Mucosa of gallbladder (tissue), 1 donor: ENCODE measurements at regions not wholly inside any gene's neighbourhood (a gene's known extent, or its start where the extent isn't known, plus 50 kb on each side); places are given as distances from the start of the nearest gene placed in this dataset.

ENCODE experiments used
- DNase-seq: peaks from one replicate; pipeline ENCODE4 v3.0.0-alpha.2; 2020; ENCODE audit warnings: low spot score
- donor health status: DM: no; HTN: no; CAD: no.

DNA sequence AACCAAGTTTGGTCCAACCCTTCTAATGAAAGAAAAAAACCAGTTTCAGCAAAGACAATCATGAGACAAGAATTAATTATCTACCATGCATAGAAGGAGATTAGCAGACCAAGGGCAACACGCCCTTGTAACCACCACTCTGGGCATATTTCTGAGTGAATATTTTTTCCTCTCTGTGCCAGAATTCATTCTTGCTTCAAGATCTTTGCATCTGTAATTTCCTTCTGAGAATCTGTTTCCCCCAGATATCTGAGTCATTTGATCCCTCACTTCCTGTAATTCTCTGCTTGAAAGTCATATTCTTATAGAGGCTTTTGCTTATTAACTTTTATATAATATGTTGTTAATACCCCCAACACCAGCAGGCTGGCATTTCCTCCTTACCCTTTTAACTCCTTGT is 243.7 kb downstream of the SLC16A7 start:
- no peak for DNase-seq

DNA sequence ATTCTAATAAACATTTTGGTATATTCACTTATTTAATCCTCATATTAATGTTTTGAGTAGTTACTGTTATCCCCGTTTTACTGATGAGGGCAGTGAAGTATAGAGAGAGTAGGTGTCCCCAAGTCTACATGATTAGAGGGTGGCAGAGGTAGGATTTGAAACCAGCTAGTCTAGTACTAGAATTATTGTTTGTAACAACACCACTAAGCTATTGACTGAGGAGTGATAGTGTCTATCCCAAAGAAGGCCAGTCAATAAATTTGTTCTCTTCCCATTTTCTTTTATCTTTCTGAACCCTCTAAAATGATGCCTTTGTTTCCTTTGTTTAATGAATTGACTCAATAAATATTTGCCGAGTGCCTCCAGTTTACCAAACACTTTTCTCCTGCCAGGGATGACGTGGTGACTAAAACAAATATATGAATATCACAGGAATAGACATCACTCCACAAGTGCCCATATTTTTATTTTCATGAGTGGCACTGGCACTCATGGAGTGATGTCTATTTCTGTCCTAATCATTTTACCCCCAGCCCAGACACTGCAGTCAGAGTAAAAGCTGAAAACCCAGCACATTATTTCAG is 247.5 kb downstream of the SLC16A7 start:
- DNase-seq = peak; percentile 46

DNA sequence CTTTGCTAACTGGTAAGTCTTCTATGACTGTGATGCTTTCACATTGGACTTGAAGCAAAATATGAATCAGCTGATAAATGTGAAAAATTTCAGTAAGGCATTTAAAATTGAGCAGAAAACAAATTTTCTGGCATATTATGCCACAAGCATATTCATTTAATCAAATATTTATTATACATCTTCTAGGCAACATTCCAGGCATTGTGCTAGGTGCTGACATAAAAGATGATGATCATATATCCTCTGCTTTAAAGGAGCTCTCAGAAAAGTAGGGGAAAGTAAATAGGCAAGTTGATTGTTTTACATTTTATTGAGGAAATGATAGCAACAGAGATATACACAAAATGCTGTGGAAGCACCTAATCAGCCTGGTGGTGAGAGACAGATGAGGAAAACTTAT is 248.9 kb downstream of the SLC16A7 start:
- DNase-seq = no peak

DNA sequence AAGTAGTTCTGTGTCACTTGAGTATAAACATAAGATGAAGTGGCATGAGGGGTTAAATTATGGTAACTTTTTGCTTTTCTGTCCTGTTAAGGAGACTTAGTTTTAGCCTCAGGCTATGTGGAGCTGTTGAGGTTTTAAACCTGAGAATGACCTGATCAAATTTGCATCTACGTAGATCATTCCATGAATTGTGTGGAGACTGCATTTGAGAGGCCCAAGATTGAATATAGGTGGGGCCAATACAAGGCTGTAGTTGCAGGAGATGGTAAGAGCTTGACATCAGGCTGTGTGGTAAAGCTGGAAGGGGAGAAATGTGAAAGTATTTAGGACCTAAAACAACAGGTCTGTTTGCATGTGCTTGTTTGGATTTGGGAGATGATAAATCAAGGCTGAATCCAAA is 249.5 kb downstream of the SLC16A7 start:
- no peak for DNase-seq

DNA sequence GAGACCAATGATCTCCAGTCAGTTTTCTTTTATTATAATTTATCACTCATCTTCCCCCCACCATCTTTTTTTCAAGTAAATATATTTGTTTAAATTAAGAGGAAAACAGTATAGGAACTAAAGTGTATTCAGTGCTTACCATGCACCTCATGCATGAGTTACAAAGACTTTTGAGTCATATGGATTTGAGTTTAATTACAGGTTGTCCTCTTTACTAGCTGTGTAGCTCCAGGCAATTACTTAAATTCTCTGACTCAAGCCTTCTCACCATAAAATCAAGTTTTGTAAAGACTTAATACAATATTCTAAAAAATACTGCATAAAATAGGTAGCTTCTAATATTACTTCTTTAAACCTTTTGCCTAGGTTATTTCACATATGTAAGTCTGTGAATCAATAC is 251.3 kb downstream of the SLC16A7 start:
- DNase-seq = no peak

DNA sequence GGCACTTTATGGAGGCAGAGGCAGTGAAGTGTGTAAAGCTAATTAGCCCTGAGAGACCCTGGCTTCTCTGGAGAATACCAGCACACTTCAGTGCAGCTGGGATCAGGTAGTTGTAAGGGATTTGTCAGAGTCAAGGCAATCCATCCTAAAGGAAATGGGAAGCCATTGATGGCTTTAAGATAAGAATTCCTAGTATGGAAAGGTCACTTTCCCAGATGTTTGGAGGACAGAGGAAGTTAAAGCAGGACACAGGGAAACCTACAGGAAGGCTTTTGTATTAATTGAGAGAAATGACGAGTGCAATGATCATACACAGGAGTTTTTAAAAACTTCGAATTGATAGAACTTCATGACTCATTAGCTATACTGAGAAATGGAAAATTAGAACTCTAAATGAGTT is 254.4 kb downstream of the SLC16A7 start:
- no peak for DNase-seq

DNA sequence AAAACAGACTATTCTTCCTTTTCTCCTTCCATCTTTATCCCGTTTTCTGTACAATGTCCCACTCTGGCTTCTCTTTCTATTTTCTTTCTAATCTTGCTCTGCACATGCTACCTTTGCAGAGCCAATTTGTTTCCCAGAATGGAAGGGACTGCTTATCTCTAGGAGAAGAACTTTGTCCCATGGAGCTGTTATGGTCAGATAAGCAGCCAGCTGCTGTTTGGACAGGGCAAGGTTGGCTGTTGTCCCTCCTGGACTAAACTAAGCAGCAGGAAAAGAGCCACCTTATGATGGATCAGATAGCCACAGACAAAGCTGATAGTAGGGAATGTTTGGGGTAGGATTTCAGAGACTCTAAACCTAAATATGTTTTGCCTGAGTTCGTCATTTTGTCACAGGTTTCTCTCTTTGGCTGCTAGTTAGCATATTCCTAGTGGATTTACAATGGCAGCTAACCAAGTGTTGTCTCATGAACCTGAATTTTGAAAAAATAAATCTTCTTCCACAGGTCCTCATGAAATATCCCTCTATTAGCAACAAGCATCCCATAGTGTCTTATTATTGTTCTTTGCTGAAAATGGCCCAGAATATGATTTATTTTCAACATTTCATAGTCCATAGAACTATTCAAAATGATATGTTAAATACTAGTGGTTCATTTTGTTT is 262.8 kb downstream of the SLC16A7 start:
- DNase-seq = peak; percentile 66

DNA sequence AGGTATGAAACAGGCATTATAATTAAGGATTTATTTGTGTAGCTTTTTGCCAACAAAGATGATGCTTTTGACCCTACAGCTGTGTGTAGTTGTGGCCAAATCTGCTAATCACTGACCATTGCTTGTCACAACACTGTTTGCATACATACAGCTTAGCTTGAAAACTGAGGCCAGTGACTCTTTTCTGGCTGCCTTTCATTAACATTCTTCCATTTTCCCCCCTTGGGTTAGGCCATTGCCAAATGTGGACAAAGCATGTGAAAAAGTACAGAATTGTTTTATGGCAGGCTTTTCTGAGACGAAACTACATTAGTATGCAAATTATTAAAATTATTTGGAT is 263.3 kb downstream of the SLC16A7 start:
- no peak for DNase-seq

DNA sequence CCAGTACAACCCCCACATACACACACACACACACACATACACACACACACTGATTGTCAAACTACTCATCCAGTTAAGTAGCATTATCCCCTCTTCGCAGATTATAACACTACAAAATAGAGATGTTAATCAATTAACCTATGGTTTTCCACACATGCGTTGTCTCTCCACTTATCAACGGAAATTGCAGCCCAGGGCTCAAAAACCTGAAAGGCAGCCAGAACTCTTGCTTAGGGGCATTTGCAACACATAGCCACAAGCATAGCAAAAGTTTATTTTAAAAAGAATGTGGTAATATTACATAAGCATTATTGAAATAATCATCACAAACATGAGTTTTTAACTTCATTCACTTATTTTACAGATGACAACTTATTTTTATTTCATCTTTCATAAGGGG is 265.8 kb downstream of the SLC16A7 start:
- no peak for DNase-seq

DNA sequence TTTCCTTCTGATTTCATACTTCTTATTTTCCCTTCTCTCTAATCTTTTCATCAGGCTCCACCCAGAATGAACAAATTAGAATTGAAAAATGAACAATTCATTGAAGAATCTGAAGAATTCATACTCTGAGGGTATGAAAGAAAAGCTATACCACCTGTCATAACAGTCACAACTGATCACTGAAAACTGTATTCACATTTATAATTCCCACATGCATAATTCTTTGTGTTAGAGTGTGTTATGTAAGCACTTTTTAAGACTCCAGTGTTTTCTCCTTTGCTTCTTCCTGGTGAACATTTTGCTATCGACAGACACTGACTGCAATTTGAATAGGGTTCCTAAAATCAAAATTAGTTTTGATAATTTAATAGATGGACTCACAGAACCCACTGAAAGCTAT is 271.2 kb downstream of the SLC16A7 start:
- no peak for DNase-seq

DNA sequence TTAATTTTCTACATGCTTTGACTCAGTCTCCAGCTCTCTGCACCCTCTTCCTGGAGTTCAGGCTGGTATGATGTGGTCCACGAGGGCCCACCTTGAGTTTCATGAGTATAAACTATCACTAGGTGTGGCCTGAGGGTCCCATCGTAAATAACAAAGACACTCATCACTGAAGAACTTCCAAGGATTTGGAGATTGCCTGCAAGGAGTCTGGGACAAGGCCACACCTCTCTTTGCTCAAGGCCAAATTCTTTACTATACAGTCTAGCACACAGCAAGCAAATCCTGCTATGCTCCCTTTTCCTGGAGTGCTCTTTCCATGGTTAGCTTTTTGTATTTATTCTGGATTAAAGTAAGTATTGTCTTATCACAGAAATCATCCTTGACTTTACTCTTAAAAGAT is 271.9 kb downstream of the SLC16A7 start:
- DNase-seq = no peak

DNA sequence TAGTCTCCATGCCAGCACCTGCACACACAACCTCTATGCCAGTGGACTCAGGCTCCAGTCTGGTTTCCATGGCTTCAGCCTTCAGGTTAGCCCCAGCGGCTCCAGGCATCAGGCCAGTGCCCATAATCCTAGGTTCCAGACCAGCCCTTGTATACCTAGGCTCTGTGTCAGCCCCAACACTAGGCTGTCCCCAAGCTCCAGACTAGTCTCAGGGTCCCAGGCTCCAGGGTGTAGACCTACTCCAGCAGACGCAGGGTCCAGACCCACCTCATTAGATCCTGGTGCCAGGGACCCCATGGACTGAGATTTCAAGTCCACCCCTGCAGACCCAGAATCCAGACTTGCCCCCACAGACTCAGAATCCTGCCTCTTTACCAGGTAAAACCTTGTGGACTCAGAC is 275.9 kb downstream of the SLC16A7 start:
- DNase-seq = no peak

DNA sequence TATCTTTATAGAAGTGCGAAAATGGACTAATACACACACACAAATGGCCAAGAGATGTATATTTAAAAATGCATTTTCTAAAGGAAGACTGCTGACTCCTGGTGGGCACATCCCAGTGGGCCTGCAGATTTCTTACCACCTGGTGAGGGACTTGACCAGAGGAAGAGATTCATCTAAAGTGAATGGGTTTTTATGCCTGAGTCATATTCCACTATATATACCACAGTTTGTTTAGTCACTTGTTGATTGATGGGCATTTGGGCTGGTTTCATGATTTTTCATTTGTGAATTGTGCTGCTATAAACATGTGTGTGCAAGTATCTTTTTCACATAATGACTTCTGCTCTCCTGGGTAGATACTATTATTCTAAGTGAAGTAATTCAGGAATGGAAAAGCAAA is 277.3 kb downstream of the SLC16A7 start:
- DNase-seq = no peak

DNA sequence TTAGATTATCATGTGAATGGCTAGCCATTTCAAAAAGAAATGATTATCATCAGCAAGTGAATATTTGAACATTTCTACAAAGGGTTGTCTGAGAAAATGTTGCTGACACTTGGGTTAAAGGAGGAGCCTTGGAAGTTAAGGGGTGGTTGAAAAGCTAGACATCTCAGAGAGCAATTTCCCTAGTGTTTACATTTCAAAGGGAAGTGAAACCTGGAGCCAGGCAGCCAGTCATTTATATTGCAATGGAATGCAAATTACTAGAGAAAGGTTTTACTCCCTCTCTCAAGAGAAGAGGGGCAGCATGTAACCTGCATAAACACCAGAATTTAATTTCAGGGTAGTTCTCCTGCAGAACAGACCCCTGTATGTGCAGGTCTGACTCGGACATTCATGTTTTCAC is 279.0 kb downstream of the SLC16A7 start:
- DNase-seq = no peak

DNA sequence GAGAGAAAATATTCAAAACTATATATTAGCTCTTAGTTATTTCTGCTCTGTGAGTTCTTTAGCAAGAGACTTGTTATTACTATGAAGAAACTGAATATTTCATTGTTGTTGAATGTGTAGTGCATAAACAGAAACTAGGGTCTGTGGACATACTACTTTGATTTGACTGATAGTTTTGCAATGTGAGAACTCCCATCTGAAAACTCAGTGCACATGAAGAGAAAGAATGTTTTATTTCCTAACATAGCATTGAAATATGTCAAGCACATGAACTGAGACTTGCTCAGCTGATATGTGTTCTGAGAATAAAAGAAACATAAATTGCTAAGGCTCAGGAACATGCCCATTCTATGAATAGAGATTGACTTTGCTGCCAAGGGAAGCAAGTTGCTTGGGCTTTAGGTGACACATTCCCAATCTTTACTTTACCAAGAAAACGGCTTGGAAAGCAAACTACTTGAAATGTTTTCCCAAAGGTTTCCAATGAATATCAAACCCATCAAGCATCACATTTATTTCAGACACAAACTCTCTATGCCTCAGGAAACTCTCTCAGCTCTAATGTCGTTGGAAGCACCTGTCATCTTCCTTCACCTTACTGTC is 290.4 kb downstream of the SLC16A7 start:
- no peak for DNase-seq

DNA sequence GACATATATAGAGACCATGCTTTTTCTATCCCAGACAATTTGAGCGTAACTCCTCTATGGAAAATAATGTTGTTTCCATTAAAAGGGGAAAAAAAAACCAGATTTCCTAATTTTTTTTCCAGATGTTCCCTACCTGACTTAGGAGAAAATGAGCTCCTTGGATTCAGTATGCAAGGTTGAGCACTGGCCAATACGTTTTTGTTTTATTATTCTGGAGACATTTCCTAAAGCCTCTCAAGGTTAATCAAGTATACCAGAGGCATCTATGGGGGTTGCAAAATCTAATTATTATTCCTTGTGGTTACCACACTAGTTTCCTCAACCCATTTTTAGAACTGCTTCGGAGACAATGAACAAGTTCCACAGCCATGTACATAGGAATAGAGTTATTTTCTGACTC is 291.3 kb downstream of the SLC16A7 start:
- DNase-seq = no peak

DNA sequence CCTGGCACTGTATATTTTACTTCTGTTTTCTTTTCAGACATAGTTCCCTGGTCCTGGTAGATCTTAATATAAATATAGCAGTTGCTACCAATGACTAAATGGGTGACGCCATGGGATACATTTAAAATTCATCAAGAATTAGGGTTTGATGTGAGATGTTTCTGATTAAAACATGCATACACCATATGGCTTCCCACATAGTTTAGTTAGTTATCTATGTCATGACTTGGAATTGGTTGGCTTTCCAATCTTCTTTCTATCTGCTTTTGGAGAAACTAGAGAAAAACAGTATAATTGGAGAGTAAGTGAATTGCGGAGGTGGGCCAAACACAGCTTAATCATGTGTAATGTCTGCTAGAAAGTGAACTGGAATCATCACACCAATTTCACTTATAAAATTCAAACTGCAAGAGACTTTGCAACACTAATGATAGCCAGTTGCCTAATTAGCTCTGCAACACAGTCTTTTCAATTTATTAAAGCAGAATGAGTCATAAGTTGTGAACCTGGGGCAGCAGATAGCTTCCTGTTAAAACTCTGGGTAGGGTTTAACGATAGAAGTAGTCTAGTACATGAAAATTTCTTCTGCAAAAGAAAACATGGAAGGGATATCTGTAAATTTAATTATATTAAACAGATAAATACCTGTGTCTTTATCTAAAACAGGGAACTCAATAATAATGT is 295.2 kb downstream of the SLC16A7 start:
- no peak for DNase-seq

DNA sequence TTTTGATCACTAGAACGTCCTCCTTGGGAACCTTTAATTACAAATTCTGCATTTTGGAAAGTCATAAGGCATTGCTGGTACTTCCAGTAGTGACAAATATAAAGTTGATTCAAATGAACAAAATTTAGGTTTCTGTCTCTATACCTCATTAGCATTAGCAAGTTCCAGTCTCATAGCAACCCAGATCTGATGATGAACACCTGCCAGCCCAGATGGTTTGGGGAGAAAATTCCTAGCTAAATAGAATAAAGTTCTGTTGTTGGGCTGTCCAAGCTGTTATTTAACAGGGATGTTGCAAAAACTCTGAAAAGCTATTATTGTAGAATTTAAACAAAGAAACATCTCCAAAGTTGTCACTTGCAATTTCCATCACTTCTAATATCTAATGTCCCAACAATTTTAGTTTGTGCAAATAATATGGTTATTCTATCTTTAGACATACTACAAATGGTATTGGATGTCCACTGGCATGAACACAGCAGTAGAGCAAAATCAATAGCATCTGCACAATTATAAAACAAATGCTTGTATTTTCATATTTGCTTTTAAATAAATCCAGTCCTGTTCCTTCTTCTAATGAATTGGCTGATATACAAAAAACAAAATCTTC is 299.4 kb downstream of the SLC16A7 start:
- no peak for DNase-seq

DNA sequence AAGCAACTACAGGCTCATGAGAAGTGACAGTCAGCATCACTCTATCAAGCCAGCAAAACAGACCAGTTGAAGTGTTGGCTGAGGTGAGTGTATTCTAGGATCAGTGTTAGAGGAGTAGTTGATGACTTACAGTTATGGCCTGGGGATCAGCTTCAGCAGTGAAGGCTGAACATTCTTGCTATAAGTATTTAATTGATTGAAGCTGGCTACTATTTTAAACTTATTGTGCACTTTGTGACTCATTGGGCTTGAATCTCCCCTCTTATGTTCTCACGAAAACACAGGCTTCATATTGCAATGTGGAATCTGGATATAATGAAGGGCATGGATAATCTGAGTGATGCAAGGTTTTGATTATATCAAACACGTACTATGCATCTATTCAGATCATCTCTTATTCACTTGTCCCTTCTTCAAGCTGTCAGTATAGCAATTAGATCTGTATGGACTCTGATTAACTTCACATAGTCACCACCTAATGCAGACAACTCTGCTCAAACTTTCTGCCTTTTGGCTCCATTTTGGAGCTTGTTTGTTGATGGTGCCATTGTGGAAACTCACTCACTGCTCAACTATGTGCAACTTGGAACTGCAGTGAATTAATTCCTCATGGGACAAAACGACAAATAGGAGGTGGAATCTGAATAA is 309.2 kb downstream of the SLC16A7 start:
- no peak for DNase-seq

DNA sequence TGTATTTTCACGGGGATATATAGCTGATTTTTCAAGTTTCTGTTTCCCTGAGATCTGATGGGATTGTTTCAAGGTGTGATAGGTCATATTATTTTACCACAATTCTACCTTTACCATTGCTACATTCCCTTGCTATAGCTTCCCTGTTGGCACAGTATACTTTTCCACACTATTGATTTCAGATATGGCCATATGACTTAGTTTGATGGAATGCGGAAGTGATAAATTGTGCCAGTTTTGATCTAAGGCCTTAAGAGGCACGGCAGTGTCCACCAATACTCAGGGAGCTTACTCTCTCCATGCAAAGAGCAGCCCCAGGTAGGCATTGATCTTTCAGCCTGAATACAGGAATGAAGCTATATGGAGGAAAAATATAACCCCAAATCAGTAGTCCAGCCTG is 315.7 kb downstream of the SLC16A7 start:
- DNase-seq = peak; percentile 52

DNA sequence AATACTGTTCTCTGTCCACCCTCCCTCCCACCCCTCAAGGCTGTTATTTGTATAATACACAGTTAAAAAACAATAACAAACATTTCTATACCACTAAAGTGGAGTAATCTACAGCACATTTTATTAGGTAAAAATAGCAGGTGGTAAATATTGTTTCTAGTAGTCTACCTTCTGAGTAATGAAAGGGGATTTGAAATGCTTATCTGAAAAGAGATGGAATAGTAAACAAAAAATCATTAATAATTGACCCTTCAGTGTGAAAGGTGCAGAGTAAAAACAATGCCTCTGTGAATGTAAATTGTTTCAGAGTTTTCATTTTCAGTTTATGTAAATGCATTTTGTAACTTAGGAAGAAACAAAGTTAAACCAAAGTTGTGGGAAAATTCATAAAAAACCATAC is 321.2 kb downstream of the SLC16A7 start:
- no peak for DNase-seq

DNA sequence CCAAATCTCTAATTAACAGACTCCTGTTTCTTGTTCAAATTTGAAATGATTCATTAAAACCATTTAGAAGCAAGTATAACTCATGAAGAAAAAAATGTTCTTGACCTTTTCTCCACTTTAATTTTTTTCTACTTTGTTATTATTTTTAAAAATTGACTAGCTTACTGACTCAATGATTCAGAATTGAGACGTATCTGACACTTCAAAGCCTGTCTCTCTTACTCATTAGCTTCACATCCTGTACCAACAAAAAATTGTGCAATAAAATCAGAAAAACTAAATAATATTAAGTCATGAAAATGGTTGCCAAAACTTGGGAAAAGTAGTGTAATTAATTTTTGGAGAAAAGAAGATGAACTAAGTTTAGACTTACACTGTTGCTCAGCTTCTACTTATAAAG is 331.2 kb downstream of the SLC16A7 start:
- DNase-seq = no peak
